IPS-18c (cell line): ENCODE measurements at regions not wholly inside any gene's neighbourhood (a gene's known extent, or its start where the extent isn't known, plus 50 kb on each side); places are given as distances from the start of the nearest gene placed in this dataset.

ENCODE experiments used
- H3K4me3 ChIP-seq: 2 replicates; pipeline ENCODE4 v1.7.0; 2013; ENCODE audit warnings: low read depth, mild to moderate bottlenecking, low read length, moderate library complexity; ENCODE audit not compliant: insufficient read depth
- H3K9me3 ChIP-seq: one replicate; pipeline ENCODE4 v1.6.1; 2013; ENCODE audit warnings: mild to moderate bottlenecking, low read length, moderate library complexity; ENCODE audit not compliant: control insufficient read depth, insufficient read depth

GRCh38 chr1:55413286-55413685, 198.1 kb upstream of the USP24 start:
- Histone ChIP-seq H3K4me3 (no peak overlapping the region), H3K9me3 (no peaks in the 10 kb centered on the region)

GRCh38 chr1:55412060-55412459, 196.9 kb upstream of the USP24 start:
- no peaks in the 10 kb centered on the region for H3K9me3 ChIP-seq

GRCh38 chr1:55402671-55403464, 187.7 kb upstream of the USP24 start:
- Histone ChIP-seq H3K4me3 (no peak overlapping the region), H3K9me3 (peaks cover 2% of the 10 kb centered on the region)

More at GRCh38 chr1:55412060-55412459, 196.9 kb upstream of the USP24 start:
- H3K4me3 ChIP-seq, result no peak overlapping the region

- no peak overlapping the region for H3K4me3 ChIP-seq
- H3K9me3 ChIP-seq, result peaks cover 2% of the 10 kb centered on the region
Observed at GRCh38 chr1:55402142-55402541, 187.0 kb upstream of the USP24 start.

- Histone ChIP-seq H3K4me3 (no peak overlapping the region), H3K9me3 (peaks cover 2% of the 10 kb centered on the region)
Observed at GRCh38 chr1:55400508-55400907, 185.3 kb upstream of the USP24 start.

- Histone ChIP-seq H3K9me3 (peaks cover 2% of the 10 kb centered on the region), H3K4me3 (no peak overlapping the region)
Observed at GRCh38 chr1:55399346-55399745, 184.2 kb upstream of the USP24 start.

- H3K4me3 ChIP-seq, result no peak overlapping the region
- H3K9me3 ChIP-seq, result no peaks in the 10 kb centered on the region
Observed at GRCh38 chr1:55396381-55396891, 181.3 kb upstream of the USP24 start.

GRCh38 chr1:55388960-55389359, 173.8 kb upstream of the USP24 start:
- no peak overlapping the region for H3K4me3 ChIP-seq
- no peaks in the 10 kb centered on the region for H3K9me3 ChIP-seq

GRCh38 chr1:55387145-55387544, 172.0 kb upstream of the USP24 start:
- Histone ChIP-seq H3K9me3 (no peaks in the 10 kb centered on the region), H3K4me3 (no peak overlapping the region)

GRCh38 chr1:55386456-55386855, 171.3 kb upstream of the USP24 start:
- Histone ChIP-seq H3K4me3 (no peak overlapping the region), H3K9me3 (no peaks in the 10 kb centered on the region)

GRCh38 chr1:55385402-55386018, 170.3 kb upstream of the USP24 start:
- Histone ChIP-seq H3K9me3 (no peaks in the 10 kb centered on the region), H3K4me3 (no peak overlapping the region)

- Histone ChIP-seq H3K4me3 (no peak overlapping the region), H3K9me3 (no peaks in the 10 kb centered on the region)
Observed at GRCh38 chr1:55384637-55385036, 169.5 kb upstream of the USP24 start.

GRCh38 chr1:55382806-55383305, 167.7 kb upstream of the USP24 start:
- H3K9me3 ChIP-seq, result no peaks in the 10 kb centered on the region
- H3K4me3 ChIP-seq, result no peak overlapping the region

- no peak overlapping the region for H3K4me3 ChIP-seq
- H3K9me3 ChIP-seq, result no peaks in the 10 kb centered on the region
Observed at GRCh38 chr1:55381983-55382382, 166.8 kb upstream of the USP24 start.

GRCh38 chr1:55381491-55381890, 166.3 kb upstream of the USP24 start:
- H3K4me3 ChIP-seq, result no peak overlapping the region
- H3K9me3 ChIP-seq, result no peaks in the 10 kb centered on the region

- H3K9me3 ChIP-seq, result no peaks in the 10 kb centered on the region
- H3K4me3 ChIP-seq, result no peak overlapping the region
Observed at GRCh38 chr1:55380355-55380970, 165.3 kb upstream of the USP24 start.

GRCh38 chr1:55378582-55378981, 163.4 kb upstream of the USP24 start:
- Histone ChIP-seq H3K9me3 (no peaks in the 10 kb centered on the region), H3K4me3 (no peak overlapping the region)

GRCh38 chr1:55376897-55377296, 161.7 kb upstream of the USP24 start:
- Histone ChIP-seq H3K4me3 (no peak overlapping the region), H3K9me3 (no peaks in the 10 kb centered on the region)
